DND-41 (cell line): ENCODE measurements at regions not wholly inside any gene's neighbourhood (a gene's known extent, or its start where the extent isn't known, plus 50 kb on each side); places are given as distances from the start of the nearest gene placed in this dataset.

ENCODE experiments used
- ATAC-seq: fragments of 200-7000 bp; cut with Tn5 transposase; 3 replicates; pipeline ENCODE4 v1.9.1; 2021; ENCODE audit warnings: low read depth; ENCODE audit not compliant: insufficient read depth
- DNase-seq: peaks from one replicate; pipeline ENCODE4 v3.0.0-alpha.2; 2020
- H2AFZ ChIP-seq: 2 replicates; pipeline ENCODE4 v1.6.0; 2012; ENCODE audit warnings: low read depth, low read length
- H3K27ac ChIP-seq: 2 replicates; pipeline ENCODE4 v1.5.1; 2012; ENCODE audit warnings: low read length, inconsistent platforms
- H3K27me3 ChIP-seq: fragments of 200-600 bp; sonication (generic); 2 replicates; pipeline ENCODE4 v1.6.0; 2012; ENCODE audit warnings: low read length, mild to moderate bottlenecking, inconsistent platforms; ENCODE audit not compliant: insufficient read depth, poor library complexity
- H3K36me3 ChIP-seq: 2 replicates; pipeline ENCODE4 v1.5.1; 2012; ENCODE audit warnings: low read length, inconsistent platforms; ENCODE audit not compliant: insufficient read depth
- H3K4me1 ChIP-seq: 2 replicates; pipeline ENCODE4 v1.5.1; 2012; ENCODE audit warnings: mild to moderate bottlenecking, low read length; ENCODE audit not compliant: insufficient read depth
- H3K4me2 ChIP-seq: 2 replicates; pipeline ENCODE4 v1.6.0; 2012; ENCODE audit warnings: mild to moderate bottlenecking, moderate library complexity, low read length, inconsistent platforms; ENCODE audit not compliant: insufficient read depth
- H3K4me3 ChIP-seq, 2 experiments: fragments of 200-600 bp in 1 of 2; shearing (Covaris generic) in 1 of 2; 2 replicates each; pipeline ENCODE4 v1.5.1; 2012 to 2016; ENCODE audit warnings: inconsistent platforms in 2 of 2, low read length in 2 of 2, mild to moderate bottlenecking in 2 of 2, low read depth in 1 of 2, moderate library complexity in 1 of 2
- H3K79me2 ChIP-seq: 2 replicates; pipeline ENCODE4 v1.6.0; 2012; ENCODE audit warnings: low read length, inconsistent platforms; ENCODE audit not compliant: insufficient read depth
- H3K9ac ChIP-seq: 2 replicates; pipeline ENCODE4 v1.6.0; 2012; ENCODE audit warnings: low read depth, mild to moderate bottlenecking, inconsistent platforms, low read length, moderate library complexity
- H3K9me3 ChIP-seq: 2 replicates; pipeline ENCODE4 v1.5.1; 2012; ENCODE audit warnings: low read length, moderate library complexity, mild to moderate bottlenecking, inconsistent platforms; ENCODE audit not compliant: insufficient read depth, severe bottlenecking
- H4K20me1 ChIP-seq: 2 replicates; pipeline ENCODE4 v1.6.0; 2012; ENCODE audit warnings: low read length; ENCODE audit not compliant: insufficient read depth
- EZH2 ChIP-seq: IDR thresholded peaks from 3 replicates; pipeline ENCODE4 v1.6.1; 2012; ENCODE audit warnings: borderline replicate concordance, low read depth, mild to moderate bottlenecking, moderate library complexity, low read length, inconsistent platforms; ENCODE audit not compliant: severe bottlenecking
- TF ChIP-seq, protein P1 (sequence below): IDR thresholded peaks from 2 replicates; pipeline ENCODE4 v1.5.1; 2012; ENCODE audit warnings: borderline replicate concordance, low read length, moderate library complexity, mild to moderate bottlenecking; ENCODE audit not compliant: poor library complexity, severe bottlenecking; ENCODE audit errors: extremely low read depth

DNA sequence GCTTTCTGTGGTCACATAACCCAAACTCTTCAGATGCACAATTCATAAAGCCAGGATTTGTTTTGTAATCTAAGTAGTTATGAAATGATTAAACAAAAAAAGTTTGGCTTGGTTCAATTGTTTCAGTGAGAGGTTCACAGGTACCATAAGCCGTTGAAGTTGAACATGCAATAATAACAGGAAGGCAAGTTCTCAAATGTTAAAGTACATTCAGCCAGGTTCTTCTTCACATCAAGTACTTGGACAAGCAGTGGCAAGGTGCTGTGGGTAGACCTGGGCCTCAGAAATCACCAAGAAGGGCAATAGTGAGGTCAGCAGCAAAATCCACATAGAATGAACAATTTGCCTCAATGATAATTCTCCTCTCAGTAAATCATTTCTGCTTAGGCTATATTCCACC, 175.5 kb downstream of the EPM2A start:
- no peaks in the 10 kb centered on the region for H3K36me3 ChIP-seq
- no peak for TF ChIP-seq EZH2
- TF ChIP-seq, protein P1, sequence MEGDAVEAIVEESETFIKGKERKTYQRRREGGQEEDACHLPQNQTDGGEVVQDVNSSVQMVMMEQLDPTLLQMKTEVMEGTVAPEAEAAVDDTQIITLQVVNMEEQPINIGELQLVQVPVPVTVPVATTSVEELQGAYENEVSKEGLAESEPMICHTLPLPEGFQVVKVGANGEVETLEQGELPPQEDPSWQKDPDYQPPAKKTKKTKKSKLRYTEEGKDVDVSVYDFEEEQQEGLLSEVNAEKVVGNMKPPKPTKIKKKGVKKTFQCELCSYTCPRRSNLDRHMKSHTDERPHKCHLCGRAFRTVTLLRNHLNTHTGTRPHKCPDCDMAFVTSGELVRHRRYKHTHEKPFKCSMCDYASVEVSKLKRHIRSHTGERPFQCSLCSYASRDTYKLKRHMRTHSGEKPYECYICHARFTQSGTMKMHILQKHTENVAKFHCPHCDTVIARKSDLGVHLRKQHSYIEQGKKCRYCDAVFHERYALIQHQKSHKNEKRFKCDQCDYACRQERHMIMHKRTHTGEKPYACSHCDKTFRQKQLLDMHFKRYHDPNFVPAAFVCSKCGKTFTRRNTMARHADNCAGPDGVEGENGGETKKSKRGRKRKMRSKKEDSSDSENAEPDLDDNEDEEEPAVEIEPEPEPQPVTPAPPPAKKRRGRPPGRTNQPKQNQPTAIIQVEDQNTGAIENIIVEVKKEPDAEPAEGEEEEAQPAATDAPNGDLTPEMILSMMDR = no peak
- H3K27ac ChIP-seq = no peak overlapping the region
- no peaks in the 10 kb centered on the region for H3K9me3 ChIP-seq
- ATAC-seq (no peak), DNase-seq (no peak)
- no peak overlapping the region for H3K9ac ChIP-seq
- H3K27me3 ChIP-seq = no peaks in the 10 kb centered on the region
- H3K4me3 ChIP-seq = no peak overlapping the region
- H3K4me1 ChIP-seq = no peaks in the 10 kb centered on the region
- no peak overlapping the region for H2AFZ ChIP-seq
- H3K79me2 ChIP-seq = no peaks in the 10 kb centered on the region
- no peaks in the 10 kb centered on the region for H4K20me1 ChIP-seq
- H3K4me2 ChIP-seq = no peak overlapping the region

DNA sequence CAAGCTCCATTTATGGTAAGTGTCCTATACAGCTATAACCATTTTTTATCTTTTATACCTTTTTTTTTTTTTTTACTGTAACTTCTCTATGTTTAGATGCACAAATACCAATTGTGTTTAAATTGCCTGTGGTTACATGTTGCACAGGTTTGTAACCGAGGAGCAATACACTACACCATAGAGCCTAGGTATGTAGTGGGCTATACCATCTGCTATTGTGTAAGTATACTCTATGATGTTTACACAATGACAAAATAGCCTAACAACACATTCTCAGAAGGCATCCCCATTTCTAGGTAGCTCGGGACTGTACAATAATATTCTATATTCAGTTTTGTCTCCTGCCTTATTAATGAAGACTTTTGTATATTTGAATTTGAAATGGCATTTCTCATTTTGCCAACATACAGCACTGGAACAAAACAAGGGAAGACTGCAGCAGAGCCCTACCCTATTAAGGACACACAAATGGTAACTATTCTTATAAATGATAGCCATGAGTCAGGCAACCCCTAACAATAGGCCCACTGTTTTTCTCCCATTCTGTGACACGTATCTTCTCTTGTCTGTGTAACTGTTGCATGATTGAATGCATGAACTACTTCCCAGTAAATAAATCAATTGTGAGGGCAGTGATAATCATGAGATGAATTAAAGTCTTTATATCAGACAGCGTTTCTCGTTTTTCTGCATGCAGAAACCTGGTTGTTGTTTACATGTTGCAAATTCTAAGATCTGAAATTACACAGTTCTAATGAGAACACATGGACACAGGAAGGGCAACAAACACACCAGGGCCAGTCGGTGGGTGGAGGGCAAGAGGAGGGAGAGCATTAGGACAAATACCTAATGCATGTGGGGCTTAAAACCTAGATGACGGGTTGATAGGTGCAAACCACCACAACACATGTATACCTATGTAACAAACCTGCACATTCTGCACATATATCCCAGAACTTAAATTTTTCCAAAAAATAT, 173.9 kb downstream of the EPM2A start:
- Histone ChIP-seq H3K27me3 (peaks cover 3% of the 10 kb centered on the region), H2AFZ (no peak overlapping the region), H3K4me3 (no peak overlapping the region), H3K4me2 (no peak overlapping the region), H3K9me3 (no peaks in the 10 kb centered on the region), H3K36me3 (no peaks in the 10 kb centered on the region), H3K9ac (no peak overlapping the region), H3K79me2 (no peaks in the 10 kb centered on the region), H4K20me1 (no peaks in the 10 kb centered on the region), H3K4me1 (no peaks in the 10 kb centered on the region), H3K27ac (no peak overlapping the region)
- DNase-seq (no peak), ATAC-seq (no peak)
- TF ChIP-seq, protein P1 = no peak
- no peak for TF ChIP-seq EZH2

DNA sequence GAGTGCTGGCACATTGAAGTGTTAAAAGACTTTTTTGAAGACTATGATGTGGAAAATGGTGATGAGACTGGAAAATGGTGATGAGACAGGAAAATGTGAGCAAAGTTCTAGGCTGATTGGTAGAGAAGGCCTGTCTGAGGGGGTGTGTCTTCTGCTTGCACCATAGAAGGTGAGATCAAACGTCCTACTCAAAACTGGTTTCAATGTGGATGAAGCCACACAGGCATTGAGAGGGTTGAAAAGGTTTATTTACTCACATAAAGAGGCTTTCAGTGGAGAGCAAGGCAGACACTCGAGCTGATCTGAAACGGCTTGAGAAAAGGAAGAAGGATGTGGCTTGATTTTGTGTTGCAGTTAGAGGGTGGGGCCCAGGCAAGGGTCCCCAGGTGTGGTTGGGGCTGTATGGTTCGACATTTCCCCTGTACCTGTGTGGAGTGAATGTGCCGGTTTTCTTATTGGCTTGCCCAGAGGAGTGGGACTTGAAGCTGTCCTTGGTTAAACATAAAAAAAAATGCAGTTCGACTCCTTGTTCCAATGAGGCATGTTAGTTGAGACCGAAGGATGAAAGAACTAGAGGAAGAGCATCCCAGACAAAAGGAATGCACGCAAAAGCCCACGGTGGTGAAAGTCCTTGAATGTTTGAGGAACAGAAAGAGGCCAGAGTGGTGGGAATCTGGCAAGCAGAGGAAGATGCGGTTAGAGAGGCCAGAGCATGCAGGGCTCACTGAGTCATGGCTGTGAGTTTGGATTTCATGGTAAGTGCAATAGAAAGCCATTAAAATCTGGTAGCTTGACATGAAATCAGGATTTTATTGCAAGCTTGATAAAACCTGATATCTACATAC, 172.3 kb downstream of the EPM2A start:
- Histone ChIP-seq H2AFZ (no peak overlapping the region), H3K79me2 (no peaks in the 10 kb centered on the region), H4K20me1 (no peaks in the 10 kb centered on the region), H3K27ac (no peak overlapping the region), H3K4me1 (no peaks in the 10 kb centered on the region), H3K27me3 (peaks cover 3% of the 10 kb centered on the region), H3K36me3 (no peaks in the 10 kb centered on the region), H3K4me2 (no peak overlapping the region), H3K4me3 (no peak overlapping the region), H3K9ac (no peak overlapping the region), H3K9me3 (no peaks in the 10 kb centered on the region)
- ATAC-seq (no peak), DNase-seq (no peak)
- TF ChIP-seq, protein P1 = no peak
- TF ChIP-seq EZH2 = no peak
